DND-41 (cell line): ENCODE measurements at regions not wholly inside any gene's neighbourhood (a gene's known extent, or its start where the extent isn't known, plus 50 kb on each side); places are given as distances from the start of the nearest gene placed in this dataset.

Source experiments
- ATAC-seq: fragments of 200-7000 bp; cut with Tn5 transposase; 3 replicates; pipeline ENCODE4 v1.9.1; 2021; ENCODE audit warnings: low read depth; ENCODE audit not compliant: insufficient read depth
- DNase-seq: peaks from one replicate; pipeline ENCODE4 v3.0.0-alpha.2; 2020
- H2AFZ ChIP-seq: 2 replicates; pipeline ENCODE4 v1.6.0; 2012; ENCODE audit warnings: low read depth, low read length
- H3K27ac ChIP-seq: 2 replicates; pipeline ENCODE4 v1.5.1; 2012; ENCODE audit warnings: low read length, inconsistent platforms
- H3K27me3 ChIP-seq: fragments of 200-600 bp; sonication (generic); 2 replicates; pipeline ENCODE4 v1.6.0; 2012; ENCODE audit warnings: low read length, mild to moderate bottlenecking, inconsistent platforms; ENCODE audit not compliant: insufficient read depth, poor library complexity
- H3K36me3 ChIP-seq: 2 replicates; pipeline ENCODE4 v1.5.1; 2012; ENCODE audit warnings: low read length, inconsistent platforms; ENCODE audit not compliant: insufficient read depth
- H3K4me1 ChIP-seq: 2 replicates; pipeline ENCODE4 v1.5.1; 2012; ENCODE audit warnings: mild to moderate bottlenecking, low read length; ENCODE audit not compliant: insufficient read depth
- H3K4me2 ChIP-seq: 2 replicates; pipeline ENCODE4 v1.6.0; 2012; ENCODE audit warnings: mild to moderate bottlenecking, moderate library complexity, low read length, inconsistent platforms; ENCODE audit not compliant: insufficient read depth
- H3K4me3 ChIP-seq, 2 experiments: fragments of 200-600 bp in 1 of 2; shearing (Covaris generic) in 1 of 2; 2 replicates each; pipeline ENCODE4 v1.5.1; 2012 to 2016; ENCODE audit warnings: inconsistent platforms in 2 of 2, low read length in 2 of 2, mild to moderate bottlenecking in 2 of 2, low read depth in 1 of 2, moderate library complexity in 1 of 2
- H3K79me2 ChIP-seq: 2 replicates; pipeline ENCODE4 v1.6.0; 2012; ENCODE audit warnings: low read length, inconsistent platforms; ENCODE audit not compliant: insufficient read depth
- H3K9ac ChIP-seq: 2 replicates; pipeline ENCODE4 v1.6.0; 2012; ENCODE audit warnings: low read depth, mild to moderate bottlenecking, inconsistent platforms, low read length, moderate library complexity
- H3K9me3 ChIP-seq: 2 replicates; pipeline ENCODE4 v1.5.1; 2012; ENCODE audit warnings: low read length, moderate library complexity, mild to moderate bottlenecking, inconsistent platforms; ENCODE audit not compliant: insufficient read depth, severe bottlenecking
- H4K20me1 ChIP-seq: 2 replicates; pipeline ENCODE4 v1.6.0; 2012; ENCODE audit warnings: low read length; ENCODE audit not compliant: insufficient read depth
- EZH2 ChIP-seq: IDR thresholded peaks from 3 replicates; pipeline ENCODE4 v1.6.1; 2012; ENCODE audit warnings: borderline replicate concordance, low read depth, mild to moderate bottlenecking, moderate library complexity, low read length, inconsistent platforms; ENCODE audit not compliant: severe bottlenecking
- TF ChIP-seq, protein P1 (sequence below): IDR thresholded peaks from 2 replicates; pipeline ENCODE4 v1.5.1; 2012; ENCODE audit warnings: borderline replicate concordance, low read length, moderate library complexity, mild to moderate bottlenecking; ENCODE audit not compliant: poor library complexity, severe bottlenecking; ENCODE audit errors: extremely low read depth

DNA sequence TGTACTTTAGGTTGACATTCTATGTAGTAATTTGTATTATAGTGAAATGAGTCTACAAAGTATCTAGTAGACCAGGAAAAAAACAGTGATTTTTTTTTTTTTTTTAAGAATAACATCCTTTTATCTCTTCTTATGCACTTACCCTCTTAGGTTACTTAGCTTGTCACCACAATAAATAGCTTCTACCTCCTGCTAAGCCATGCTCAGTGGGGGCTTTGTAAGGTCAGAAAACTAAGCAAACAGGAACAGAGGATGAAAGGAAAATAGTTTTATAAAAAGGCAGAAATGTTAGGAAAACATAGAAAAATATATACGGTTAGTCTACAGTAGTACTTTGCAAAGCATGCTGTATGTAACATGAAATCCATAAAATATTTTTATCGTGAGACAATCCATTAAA lies 385.3 kb upstream of the ATXN7L3B start:
- ATAC-seq (no peak), DNase-seq (no peak)
- Histone ChIP-seq H3K36me3 (no peaks in the 10 kb centered on the region), H3K9me3 (no peaks in the 10 kb centered on the region), H3K27me3 (no peaks in the 10 kb centered on the region), H3K9ac (no peak overlapping the region), H3K27ac (no peak overlapping the region), H3K4me3 (no peak overlapping the region), H3K4me1 (no peaks in the 10 kb centered on the region), H3K4me2 (no peak overlapping the region), H3K79me2 (no peaks in the 10 kb centered on the region), H4K20me1 (no peaks in the 10 kb centered on the region), H2AFZ (no peak overlapping the region)
- no peak for TF ChIP-seq EZH2
- TF ChIP-seq, protein P1, sequence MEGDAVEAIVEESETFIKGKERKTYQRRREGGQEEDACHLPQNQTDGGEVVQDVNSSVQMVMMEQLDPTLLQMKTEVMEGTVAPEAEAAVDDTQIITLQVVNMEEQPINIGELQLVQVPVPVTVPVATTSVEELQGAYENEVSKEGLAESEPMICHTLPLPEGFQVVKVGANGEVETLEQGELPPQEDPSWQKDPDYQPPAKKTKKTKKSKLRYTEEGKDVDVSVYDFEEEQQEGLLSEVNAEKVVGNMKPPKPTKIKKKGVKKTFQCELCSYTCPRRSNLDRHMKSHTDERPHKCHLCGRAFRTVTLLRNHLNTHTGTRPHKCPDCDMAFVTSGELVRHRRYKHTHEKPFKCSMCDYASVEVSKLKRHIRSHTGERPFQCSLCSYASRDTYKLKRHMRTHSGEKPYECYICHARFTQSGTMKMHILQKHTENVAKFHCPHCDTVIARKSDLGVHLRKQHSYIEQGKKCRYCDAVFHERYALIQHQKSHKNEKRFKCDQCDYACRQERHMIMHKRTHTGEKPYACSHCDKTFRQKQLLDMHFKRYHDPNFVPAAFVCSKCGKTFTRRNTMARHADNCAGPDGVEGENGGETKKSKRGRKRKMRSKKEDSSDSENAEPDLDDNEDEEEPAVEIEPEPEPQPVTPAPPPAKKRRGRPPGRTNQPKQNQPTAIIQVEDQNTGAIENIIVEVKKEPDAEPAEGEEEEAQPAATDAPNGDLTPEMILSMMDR, result no peak

DNA sequence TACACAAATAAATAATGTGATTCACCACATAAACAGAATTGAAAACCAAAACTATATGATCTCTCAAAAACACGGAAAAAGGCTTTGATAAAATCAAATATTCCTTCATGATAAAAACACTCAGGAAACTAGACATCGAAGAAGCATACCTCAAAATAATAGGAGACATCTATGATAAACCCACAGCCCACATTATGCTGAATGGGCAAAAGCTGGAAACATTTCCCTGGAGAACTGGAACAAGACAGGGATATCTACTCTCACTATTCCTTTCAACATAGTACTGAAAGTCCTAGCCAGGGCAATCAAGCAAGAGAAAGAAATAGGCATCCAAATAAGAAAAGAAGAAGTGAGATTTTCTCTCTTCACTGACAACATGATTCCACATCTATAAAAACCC lies 371.5 kb upstream of the ATXN7L3B start:
- Histone ChIP-seq H3K79me2 (no peaks in the 10 kb centered on the region), H3K36me3 (no peaks in the 10 kb centered on the region), H3K4me2 (no peak overlapping the region), H3K4me3 (no peak overlapping the region), H3K27me3 (no peaks in the 10 kb centered on the region), H3K4me1 (no peaks in the 10 kb centered on the region), H4K20me1 (no peaks in the 10 kb centered on the region), H3K27ac (no peak overlapping the region), H2AFZ (no peak overlapping the region), H3K9ac (no peak overlapping the region), H3K9me3 (no peaks in the 10 kb centered on the region)
- TF ChIP-seq, protein P1, result no peak
- TF ChIP-seq EZH2, result no peak
- ATAC-seq (no peak), DNase-seq (no peak)

- no peaks in the 10 kb centered on the region for H3K4me1 ChIP-seq
- H3K9me3 ChIP-seq, result no peaks in the 10 kb centered on the region
- no peak overlapping the region for H3K4me3 ChIP-seq
- no peak overlapping the region for H3K9ac ChIP-seq
- TF ChIP-seq EZH2, result no peak
- TF ChIP-seq, protein P1, result no peak
- H3K4me2 ChIP-seq, result no peak overlapping the region
- no peaks in the 10 kb centered on the region for H3K27me3 ChIP-seq
- ATAC-seq, result no peak
- H3K27ac ChIP-seq, result no peak overlapping the region
- no peaks in the 10 kb centered on the region for H3K79me2 ChIP-seq
- no peaks in the 10 kb centered on the region for H3K36me3 ChIP-seq
- no peak overlapping the region for H2AFZ ChIP-seq
- DNase-seq, result no peak
- no peaks in the 10 kb centered on the region for H4K20me1 ChIP-seq
Observed at GRCh38 chr12:74169607-74170006, 368.0 kb upstream of the ATXN7L3B start.
